Ovary (tissue), 3 donors: ENCODE measurements at regions not wholly inside any gene's neighbourhood (a gene's known extent, or its start where the extent isn't known, plus 50 kb on each side); places are given as distances from the start of the nearest gene placed in this dataset.

Experiments used
- CTCF ChIP-seq, 3 donors: fragments of 450-650 bp in 2 of 3; fragments of 200-600 bp in 1 of 3; IDR thresholded peaks; one replicate each; pipeline versions ENCODE4 v1.5.1 to v1.8.0; 2016 to 2022; ENCODE audit warnings: antibody characterized with exemption in 3 of 3, mild to moderate bottlenecking in 1 of 3
- EP300 ChIP-seq: sonication (generic); formaldehyde crosslinking; IDR thresholded peaks from one replicate; pipeline ENCODE4 v1.6.1; 2017; ENCODE audit warnings: antibody characterized with exemption
- POLR2A ChIP-seq: fragments of 450-650 bp; IDR thresholded peaks from one replicate; pipeline ENCODE4 v1.6.1; 2017; ENCODE audit warnings: antibody characterized with exemption, mild to moderate bottlenecking, moderate library complexity
- donor health status: DM: no; HTN: no; CAD: no.

GRCh38 chr3:153439780-153440179 is 277.8 kb downstream of the RAP2B start:
- TF ChIP-seq CTCF (IDR thresholded peaks at IDR 0.05) (no peak), EP300 (no peak), POLR2A (no peak)
